GM23338 (cell line): ENCODE measurements at regions not wholly inside any gene's neighbourhood (a gene's known extent, or its start where the extent isn't known, plus 50 kb on each side); places are given as distances from the start of the nearest gene placed in this dataset.

Source experiments
- ATAC-seq: fragments of 200-7000 bp; cut with Tn5 transposase; 3 replicates; pipeline ENCODE4 v1.9.1; 2020
- DNase-seq: peaks from one replicate; pipeline ENCODE4 v3.0.0-alpha.2; 2015; ENCODE audit warnings: low spot score
- H2AFZ ChIP-seq: fragments of 200-600 bp; sonication (generic); 2 replicates; pipeline ENCODE4 v1.8.0; 2016; ENCODE audit warnings: antibody characterized with exemption, mild to moderate bottlenecking, moderate library complexity
- H3F3A ChIP-seq: fragments of 200-600 bp; sonication (generic); replicated peaks from 2 replicates; pipeline ENCODE4 v1.8.0; 2017; ENCODE audit warnings: antibody characterized with exemption, mixed run types, low read depth
- H3K27ac ChIP-seq: fragments of 200-600 bp; sonication (generic); 2 replicates; pipeline ENCODE4 v1.6.1; 2016; ENCODE audit warnings: low read depth
- H3K27me3 ChIP-seq: fragments of 200-600 bp; sonication (generic); 2 replicates; pipeline ENCODE4 v1.8.0; 2016; ENCODE audit warnings: mild to moderate bottlenecking, mixed run types, moderate library complexity; ENCODE audit not compliant: insufficient read depth
- H3K36me3 ChIP-seq: fragments of 200-600 bp; sonication (generic); 2 replicates; pipeline ENCODE4 v1.8.0; 2016; ENCODE audit warnings: mild to moderate bottlenecking; ENCODE audit not compliant: insufficient read depth
- H3K4me1 ChIP-seq: fragments of 200-600 bp; sonication (generic); 2 replicates; pipeline ENCODE4 v1.8.0; 2016; ENCODE audit warnings: mild to moderate bottlenecking, moderate library complexity; ENCODE audit not compliant: insufficient read depth
- H3K4me2 ChIP-seq: fragments of 200-600 bp; sonication (generic); 2 replicates; pipeline ENCODE4 v1.7.1; 2017; ENCODE audit warnings: mixed run types
- H3K4me3 ChIP-seq: fragments of 200-600 bp; sonication (generic); 2 replicates; pipeline ENCODE4 v1.6.1; 2016; ENCODE audit warnings: mixed run types
- H3K79me2 ChIP-seq: fragments of 200-600 bp; sonication (generic); replicated peaks from 2 replicates; pipeline ENCODE4 v1.8.0; 2017; ENCODE audit warnings: mild to moderate bottlenecking; ENCODE audit not compliant: insufficient read depth
- H3K9me2 ChIP-seq: fragments of 200-600 bp; sonication (generic); 2 replicates; pipeline ENCODE4 v1.8.0; 2017; ENCODE audit not compliant: insufficient read depth
- H4K20me1 ChIP-seq: fragments of 200-600 bp; sonication (generic); replicated peaks from 2 replicates; pipeline ENCODE4 v1.8.0; 2017; ENCODE audit warnings: mild to moderate bottlenecking; ENCODE audit not compliant: insufficient read depth
- H3K27ac Mint-ChIP-seq: 2 replicates; pipeline ENCODE4 v1.8.0; 2020; ENCODE audit warnings: inconsistent platforms, mild to moderate bottlenecking, moderate library complexity, mixed read lengths
- H3K27me3 Mint-ChIP-seq: 3 replicates; pipeline ENCODE4 v1.8.0; 2022; ENCODE audit warnings: low read depth, mild to moderate bottlenecking, moderate library complexity, mixed read lengths, inconsistent platforms; ENCODE audit not compliant: insufficient read depth, poor library complexity
- H3K36me3 Mint-ChIP-seq: 3 replicates; pipeline ENCODE4 v1.8.0; 2021; ENCODE audit warnings: low read depth, mild to moderate bottlenecking, inconsistent platforms, moderate library complexity, mixed read lengths
- H3K4me1 Mint-ChIP-seq: 3 replicates; pipeline ENCODE4 v1.8.0; 2020; ENCODE audit warnings: mild to moderate bottlenecking, inconsistent platforms, mixed read lengths
- H3K4me3 Mint-ChIP-seq: 3 replicates; pipeline ENCODE4 v1.8.0; 2021; ENCODE audit warnings: moderate library complexity, mild to moderate bottlenecking, inconsistent platforms, mixed read lengths
- H3K9me3 Mint-ChIP-seq: 3 replicates; pipeline ENCODE4 v1.8.0; 2020; ENCODE audit warnings: moderate library complexity, mild to moderate bottlenecking, inconsistent platforms, mixed read lengths
- CREB1 ChIP-seq: fragments of 250-450 bp; sonication (Bioruptor Pico); IDR thresholded peaks from 2 replicates; pipeline ENCODE4 v1.5.0; 2020; ENCODE audit warnings: low read depth, mild to moderate bottlenecking, moderate library complexity
- EZH2 ChIP-seq: fragments of 200-600 bp; sonication (generic); IDR thresholded peaks from one replicate; pipeline ENCODE4 v1.8.0; 2017; ENCODE audit warnings: antibody characterized with exemption, mild to moderate bottlenecking, low read depth; ENCODE audit not compliant: unreplicated experiment
- EZH2phosphoT487 ChIP-seq: fragments of 200-600 bp; sonication (generic); IDR thresholded peaks from one replicate; pipeline ENCODE4 v1.8.1; 2018; ENCODE audit warnings: antibody characterized with exemption; ENCODE audit not compliant: unreplicated experiment
- NANOG ChIP-seq: IDR thresholded peaks from 2 replicates; pipeline ENCODE4 v1.6.1; 2016; ENCODE audit warnings: antibody characterized with exemption, borderline replicate concordance
- POLR2AphosphoS5 ChIP-seq: IDR thresholded peaks from 2 replicates; pipeline ENCODE4 v1.6.1; 2016; ENCODE audit warnings: antibody characterized with exemption, low read depth
- STAT1 ChIP-seq: IDR thresholded peaks from one replicate; pipeline ENCODE4 v1.6.1; 2016; ENCODE audit warnings: antibody characterized with exemption; ENCODE audit not compliant: unreplicated experiment
- ZNF114 ChIP-seq: fragments of 250-450 bp; sonication (Bioruptor Pico); IDR thresholded peaks from 2 replicates; pipeline ENCODE4 v1.5.0; 2020; ENCODE audit warnings: mild to moderate bottlenecking, moderate library complexity
- ZNF331 ChIP-seq: fragments of 250-450 bp; sonication (Bioruptor Pico); IDR thresholded peaks from 2 replicates; pipeline ENCODE4 v1.5.0; 2020; ENCODE audit warnings: low read depth, mild to moderate bottlenecking, moderate library complexity
- TF ChIP-seq, protein P1 (sequence below): fragments of 250-450 bp; sonication (Bioruptor Pico); IDR thresholded peaks from 2 replicates; pipeline ENCODE4 v1.5.0; 2020; ENCODE audit warnings: mild to moderate bottlenecking, moderate library complexity

DNA sequence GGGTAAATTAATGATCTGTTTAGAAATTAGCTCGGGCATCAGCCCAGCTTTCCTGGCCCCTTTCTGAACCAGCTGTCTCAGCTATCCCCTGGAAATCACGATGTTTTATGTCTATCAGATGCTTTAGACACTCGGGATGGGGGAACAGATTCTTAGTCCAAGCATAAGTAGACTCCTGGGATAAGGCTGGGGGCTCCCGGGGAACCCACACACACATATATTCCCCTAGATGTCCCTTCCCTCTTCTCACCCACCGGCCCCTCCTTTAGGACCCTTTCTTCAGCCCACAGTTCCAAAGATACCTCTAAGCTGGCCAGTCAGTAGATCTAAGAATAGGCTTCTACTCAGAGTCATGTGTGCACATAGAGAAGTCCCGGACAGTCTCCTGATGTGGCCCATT, 151.5 kb upstream of the COPS8 start (continued):
- TF ChIP-seq, protein P1, sequence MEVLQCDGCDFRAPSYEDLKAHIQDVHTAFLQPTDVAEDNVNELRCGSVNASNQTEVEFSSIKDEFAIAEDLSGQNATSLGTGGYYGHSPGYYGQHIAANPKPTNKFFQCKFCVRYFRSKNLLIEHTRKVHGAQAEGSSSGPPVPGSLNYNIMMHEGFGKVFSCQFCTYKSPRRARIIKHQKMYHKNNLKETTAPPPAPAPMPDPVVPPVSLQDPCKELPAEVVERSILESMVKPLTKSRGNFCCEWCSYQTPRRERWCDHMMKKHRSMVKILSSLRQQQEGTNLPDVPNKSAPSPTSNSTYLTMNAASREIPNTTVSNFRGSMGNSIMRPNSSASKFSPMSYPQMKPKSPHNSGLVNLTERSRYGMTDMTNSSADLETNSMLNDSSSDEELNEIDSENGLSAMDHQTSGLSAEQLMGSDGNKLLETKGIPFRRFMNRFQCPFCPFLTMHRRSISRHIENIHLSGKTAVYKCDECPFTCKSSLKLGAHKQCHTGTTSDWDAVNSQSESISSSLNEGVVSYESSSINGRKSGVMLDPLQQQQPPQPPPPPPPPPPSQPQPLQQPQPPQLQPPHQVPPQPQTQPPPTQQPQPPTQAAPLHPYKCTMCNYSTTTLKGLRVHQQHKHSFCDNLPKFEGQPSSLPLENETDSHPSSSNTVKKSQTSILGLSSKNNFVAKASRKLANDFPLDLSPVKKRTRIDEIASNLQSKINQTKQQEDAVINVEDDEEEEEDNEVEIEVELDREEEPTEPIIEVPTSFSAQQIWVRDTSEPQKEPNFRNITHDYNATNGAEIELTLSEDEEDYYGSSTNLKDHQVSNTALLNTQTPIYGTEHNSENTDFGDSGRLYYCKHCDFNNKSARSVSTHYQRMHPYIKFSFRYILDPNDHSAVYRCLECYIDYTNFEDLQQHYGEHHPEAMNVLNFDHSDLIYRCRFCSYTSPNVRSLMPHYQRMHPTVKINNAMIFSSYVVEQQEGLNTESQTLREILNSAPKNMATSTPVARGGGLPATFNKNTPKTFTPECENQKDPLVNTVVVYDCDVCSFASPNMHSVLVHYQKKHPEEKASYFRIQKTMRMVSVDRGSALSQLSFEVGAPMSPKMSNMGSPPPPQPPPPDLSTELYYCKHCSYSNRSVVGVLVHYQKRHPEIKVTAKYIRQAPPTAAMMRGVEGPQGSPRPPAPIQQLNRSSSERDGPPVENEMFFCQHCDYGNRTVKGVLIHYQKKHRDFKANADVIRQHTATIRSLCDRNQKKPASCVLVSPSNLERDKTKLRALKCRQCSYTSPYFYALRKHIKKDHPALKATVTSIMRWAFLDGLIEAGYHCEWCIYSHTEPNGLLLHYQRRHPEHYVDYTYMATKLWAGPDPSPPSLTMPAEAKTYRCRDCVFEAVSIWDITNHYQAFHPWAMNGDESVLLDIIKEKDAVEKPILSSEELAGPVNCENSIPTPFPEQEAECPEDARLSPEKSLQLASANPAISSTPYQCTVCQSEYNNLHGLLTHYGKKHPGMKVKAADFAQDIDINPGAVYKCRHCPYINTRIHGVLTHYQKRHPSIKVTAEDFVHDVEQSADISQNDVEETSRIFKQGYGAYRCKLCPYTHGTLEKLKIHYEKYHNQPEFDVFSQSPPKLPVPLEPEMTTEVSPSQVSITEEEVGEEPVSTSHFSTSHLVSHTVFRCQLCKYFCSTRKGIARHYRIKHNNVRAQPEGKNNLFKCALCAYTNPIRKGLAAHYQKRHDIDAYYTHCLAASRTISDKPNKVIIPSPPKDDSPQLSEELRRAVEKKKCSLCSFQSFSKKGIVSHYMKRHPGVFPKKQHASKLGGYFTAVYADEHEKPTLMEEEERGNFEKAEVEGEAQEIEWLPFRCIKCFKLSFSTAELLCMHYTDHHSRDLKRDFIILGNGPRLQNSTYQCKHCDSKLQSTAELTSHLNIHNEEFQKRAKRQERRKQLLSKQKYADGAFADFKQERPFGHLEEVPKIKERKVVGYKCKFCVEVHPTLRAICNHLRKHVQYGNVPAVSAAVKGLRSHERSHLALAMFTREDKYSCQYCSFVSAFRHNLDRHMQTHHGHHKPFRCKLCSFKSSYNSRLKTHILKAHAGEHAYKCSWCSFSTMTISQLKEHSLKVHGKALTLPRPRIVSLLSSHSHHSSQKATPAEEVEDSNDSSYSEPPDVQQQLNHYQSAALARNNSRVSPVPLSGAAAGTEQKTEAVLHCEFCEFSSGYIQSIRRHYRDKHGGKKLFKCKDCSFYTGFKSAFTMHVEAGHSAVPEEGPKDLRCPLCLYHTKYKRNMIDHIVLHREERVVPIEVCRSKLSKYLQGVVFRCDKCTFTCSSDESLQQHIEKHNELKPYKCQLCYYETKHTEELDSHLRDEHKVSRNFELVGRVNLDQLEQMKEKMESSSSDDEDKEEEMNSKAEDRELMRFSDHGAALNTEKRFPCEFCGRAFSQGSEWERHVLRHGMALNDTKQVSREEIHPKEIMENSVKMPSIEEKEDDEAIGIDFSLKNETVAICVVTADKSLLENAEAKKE (CRISPR knock-in tag): no peak
- TF ChIP-seq ZNF331 (CRISPR knock-in tag) (no peak), STAT1 (no peak), CREB1 (CRISPR knock-in tag) (no peak), EZH2 (no peak), POLR2AphosphoS5 (no peak)

DNA sequence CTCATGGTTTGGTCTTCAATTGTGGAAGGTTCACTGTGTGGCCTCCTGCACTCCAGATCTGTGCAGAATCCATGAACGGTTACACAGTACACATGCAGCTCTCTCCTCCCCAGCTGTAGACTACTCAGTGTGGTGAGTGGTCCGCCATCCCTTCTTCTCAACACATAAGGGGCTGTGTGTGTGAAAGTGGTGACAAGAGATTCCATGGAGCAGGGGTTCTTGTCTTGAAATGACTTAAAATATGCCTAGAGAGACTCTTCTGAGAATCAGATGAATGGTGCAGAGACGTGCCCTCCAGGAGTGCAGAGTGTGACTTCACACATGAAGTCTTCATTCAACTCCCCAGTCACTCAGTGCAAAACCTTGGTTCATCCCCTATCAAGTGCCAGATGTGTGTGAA, 151.0 kb upstream of the COPS8 start:
- H4K20me1 ChIP-seq: no peaks in the 10 kb centered on the region
- Mint-ChIP-seq H3K27ac (no peak overlapping the region), H3K9me3 (no peaks in the 10 kb centered on the region)
- TF ChIP-seq, protein P1 (CRISPR knock-in tag): no peak
- TF ChIP-seq EZH2 (no peak), ZNF114 (no peak), NANOG (no peak), EZH2phosphoT487 (no peak)

More for the DNA sequence above, 151.0 kb upstream of the COPS8 start:
- Histone ChIP-seq H3K4me3 (no peak overlapping the region), H3K79me2 (no peaks in the 10 kb centered on the region), H3K36me3 (no peaks in the 10 kb centered on the region), H2AFZ (no peak overlapping the region), H3F3A (no peaks in the 10 kb centered on the region), H3K9me2 (0 out of 2 replicates have a peak, but pooled peaks cover 6% of the 10 kb centered on the region), H3K27me3 (no peaks in the 10 kb centered on the region), H3K27ac (no peak overlapping the region), H3K4me1 (no peaks in the 10 kb centered on the region), H3K4me2 (no peak overlapping the region)
- Mint-ChIP-seq H3K36me3 (no peaks in the 10 kb centered on the region), H3K4me1 (peaks cover 7% of the 10 kb centered on the region; the same call in 2 of the 3 replicates), H3K27me3 (peaks cover 7% of the 10 kb centered on the region), H3K4me3 (no peak overlapping the region)
- no peak for DNase-seq
- no peak for ATAC-seq
